Body of pancreas (tissue), 4 donors: ENCODE measurements at regions not wholly inside any gene's neighbourhood (a gene's known extent, or its start where the extent isn't known, plus 50 kb on each side); places are given as distances from the start of the nearest gene placed in this dataset.

ENCODE experiments used
- POLR2A ChIP-seq, 3 donors: fragments of 450-650 bp; IDR thresholded peaks; one replicate each; pipeline ENCODE4 v1.6.1; 2016; ENCODE audit warnings: antibody characterized with exemption in 3 of 3, mild to moderate bottlenecking in 2 of 3
- TF ChIP-seq, protein P1 (sequence below), 7 experiments: fragments of 450-650 bp in 4 of 7; fragments of 200-600 bp in 3 of 7; sonication (generic) in 3 of 7; IDR thresholded peaks; one replicate each; pipeline ENCODE4 v1.5.1; 2016 to 2019; ENCODE audit warnings: antibody characterized with exemption in 7 of 7

DNA sequence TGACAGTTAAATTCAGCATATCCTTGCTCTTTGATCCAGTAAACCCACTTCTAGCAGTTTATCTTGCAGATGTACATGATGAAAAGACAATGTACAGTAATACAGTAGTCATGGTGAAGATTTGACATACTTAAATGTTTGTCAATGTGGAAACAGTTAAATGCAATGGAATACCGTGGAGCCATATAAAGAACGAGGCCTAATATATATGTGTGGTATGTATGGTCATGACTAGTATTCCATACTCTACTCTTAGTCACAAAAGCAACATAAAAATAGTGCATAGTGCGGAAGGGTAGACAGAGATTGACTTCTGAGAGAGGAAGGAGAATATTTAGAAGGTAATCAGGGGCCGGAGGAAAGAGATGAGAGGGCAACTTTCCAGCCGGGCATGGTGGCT lies 70.7 kb upstream of the ARMC2 start:
- TF ChIP-seq, protein P1, sequence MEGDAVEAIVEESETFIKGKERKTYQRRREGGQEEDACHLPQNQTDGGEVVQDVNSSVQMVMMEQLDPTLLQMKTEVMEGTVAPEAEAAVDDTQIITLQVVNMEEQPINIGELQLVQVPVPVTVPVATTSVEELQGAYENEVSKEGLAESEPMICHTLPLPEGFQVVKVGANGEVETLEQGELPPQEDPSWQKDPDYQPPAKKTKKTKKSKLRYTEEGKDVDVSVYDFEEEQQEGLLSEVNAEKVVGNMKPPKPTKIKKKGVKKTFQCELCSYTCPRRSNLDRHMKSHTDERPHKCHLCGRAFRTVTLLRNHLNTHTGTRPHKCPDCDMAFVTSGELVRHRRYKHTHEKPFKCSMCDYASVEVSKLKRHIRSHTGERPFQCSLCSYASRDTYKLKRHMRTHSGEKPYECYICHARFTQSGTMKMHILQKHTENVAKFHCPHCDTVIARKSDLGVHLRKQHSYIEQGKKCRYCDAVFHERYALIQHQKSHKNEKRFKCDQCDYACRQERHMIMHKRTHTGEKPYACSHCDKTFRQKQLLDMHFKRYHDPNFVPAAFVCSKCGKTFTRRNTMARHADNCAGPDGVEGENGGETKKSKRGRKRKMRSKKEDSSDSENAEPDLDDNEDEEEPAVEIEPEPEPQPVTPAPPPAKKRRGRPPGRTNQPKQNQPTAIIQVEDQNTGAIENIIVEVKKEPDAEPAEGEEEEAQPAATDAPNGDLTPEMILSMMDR (IDR thresholded peaks at IDR 0.05), result no peak
- no peak for TF ChIP-seq POLR2A (IDR thresholded peaks at IDR 0.05)
